ENCODE measurements at regions not wholly inside any gene's neighbourhood (a gene's known extent, or its start where the extent isn't known, plus 50 kb on each side); places are given as distances from the start of the nearest gene placed in this dataset.

DNA sequence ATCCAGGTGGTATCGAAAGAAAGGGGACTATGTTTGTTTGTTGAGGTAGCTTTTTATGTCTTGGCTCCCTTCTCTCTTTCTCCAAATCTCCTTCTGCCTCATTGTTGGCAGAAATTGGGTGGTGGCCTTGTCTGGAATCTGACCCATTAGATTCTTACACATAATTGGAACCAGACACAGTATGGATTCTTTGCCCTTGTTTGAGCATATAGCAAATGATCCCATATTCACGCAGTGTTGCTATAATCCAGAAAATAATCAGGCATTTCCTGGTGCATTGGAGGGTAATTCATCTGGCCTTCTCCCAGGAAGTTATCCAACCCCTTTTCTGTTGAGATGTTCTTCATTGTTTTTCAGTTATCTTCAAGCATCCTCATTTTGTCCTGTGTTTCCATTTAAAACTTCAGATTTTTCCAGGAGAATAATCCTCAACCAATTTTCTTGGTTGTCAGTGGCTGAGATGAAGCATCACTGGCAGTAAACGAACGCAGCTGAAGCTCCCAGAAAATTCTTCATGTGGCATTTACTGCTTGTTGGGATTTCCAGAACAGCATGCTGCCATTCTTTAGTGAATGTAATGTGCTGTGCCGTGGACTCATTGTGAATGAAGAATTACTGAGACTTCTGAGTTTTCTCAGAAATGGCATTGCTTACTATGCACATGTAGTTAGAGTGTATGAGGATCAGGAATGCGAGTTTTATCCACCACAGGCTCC, 70.5 kb upstream of the NTRK2 start:
- H3K9me3 ChIP-seq: no peaks in the 10 kb centered on the region
- no peaks in the 10 kb centered on the region for H3K36me3 ChIP-seq
- H3K4me1 ChIP-seq: no peaks in the 10 kb centered on the region
- TF ChIP-seq, protein P1, sequence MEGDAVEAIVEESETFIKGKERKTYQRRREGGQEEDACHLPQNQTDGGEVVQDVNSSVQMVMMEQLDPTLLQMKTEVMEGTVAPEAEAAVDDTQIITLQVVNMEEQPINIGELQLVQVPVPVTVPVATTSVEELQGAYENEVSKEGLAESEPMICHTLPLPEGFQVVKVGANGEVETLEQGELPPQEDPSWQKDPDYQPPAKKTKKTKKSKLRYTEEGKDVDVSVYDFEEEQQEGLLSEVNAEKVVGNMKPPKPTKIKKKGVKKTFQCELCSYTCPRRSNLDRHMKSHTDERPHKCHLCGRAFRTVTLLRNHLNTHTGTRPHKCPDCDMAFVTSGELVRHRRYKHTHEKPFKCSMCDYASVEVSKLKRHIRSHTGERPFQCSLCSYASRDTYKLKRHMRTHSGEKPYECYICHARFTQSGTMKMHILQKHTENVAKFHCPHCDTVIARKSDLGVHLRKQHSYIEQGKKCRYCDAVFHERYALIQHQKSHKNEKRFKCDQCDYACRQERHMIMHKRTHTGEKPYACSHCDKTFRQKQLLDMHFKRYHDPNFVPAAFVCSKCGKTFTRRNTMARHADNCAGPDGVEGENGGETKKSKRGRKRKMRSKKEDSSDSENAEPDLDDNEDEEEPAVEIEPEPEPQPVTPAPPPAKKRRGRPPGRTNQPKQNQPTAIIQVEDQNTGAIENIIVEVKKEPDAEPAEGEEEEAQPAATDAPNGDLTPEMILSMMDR (IDR thresholded peaks at IDR 0.05): no peak
- TF ChIP-seq POLR2A (IDR thresholded peaks at IDR 0.05): no peak
- intact Hi-C loops (cut with DNase I; ENCODE audit: low total_unique reads): no loop called here
- DNase-seq: no peak
- H3K27ac ChIP-seq: no peak overlapping the region
- no peak overlapping the region for H3K4me3 ChIP-seq
- no peaks in the 10 kb centered on the region for H3K27me3 ChIP-seq

DNA sequence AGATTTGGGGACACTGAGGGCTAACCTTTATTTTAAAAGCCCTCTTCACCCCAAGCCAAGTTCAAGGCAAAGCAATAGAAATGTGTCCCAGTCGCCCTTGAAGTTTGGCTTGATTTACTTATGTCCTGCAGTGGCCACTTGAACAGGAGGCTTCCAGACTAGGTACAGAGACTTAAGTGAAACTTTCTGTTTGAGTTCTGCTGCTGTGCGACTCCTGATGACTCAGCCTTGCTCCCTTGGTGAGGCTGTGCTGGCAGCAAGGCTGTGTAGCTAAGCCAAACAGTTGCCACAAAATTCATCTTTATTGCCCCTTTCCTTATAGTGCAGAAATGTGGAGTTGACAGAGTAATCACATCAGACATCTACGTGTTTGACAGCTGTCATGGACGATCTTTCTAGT, 68.8 kb upstream of the NTRK2 start:
- DNase-seq: no peak
- Histone ChIP-seq H3K4me1 (no peaks in the 10 kb centered on the region), H3K36me3 (no peaks in the 10 kb centered on the region), H3K4me3 (no peak overlapping the region), H3K9me3 (no peaks in the 10 kb centered on the region), H3K27me3 (no peaks in the 10 kb centered on the region), H3K27ac (no peak overlapping the region)
- intact Hi-C loops (cut with DNase I; ENCODE audit: low total_unique reads): no loop called here
- TF ChIP-seq, protein P1 (IDR thresholded peaks at IDR 0.05): no peak
- no peak for TF ChIP-seq POLR2A (IDR thresholded peaks at IDR 0.05)

DNA sequence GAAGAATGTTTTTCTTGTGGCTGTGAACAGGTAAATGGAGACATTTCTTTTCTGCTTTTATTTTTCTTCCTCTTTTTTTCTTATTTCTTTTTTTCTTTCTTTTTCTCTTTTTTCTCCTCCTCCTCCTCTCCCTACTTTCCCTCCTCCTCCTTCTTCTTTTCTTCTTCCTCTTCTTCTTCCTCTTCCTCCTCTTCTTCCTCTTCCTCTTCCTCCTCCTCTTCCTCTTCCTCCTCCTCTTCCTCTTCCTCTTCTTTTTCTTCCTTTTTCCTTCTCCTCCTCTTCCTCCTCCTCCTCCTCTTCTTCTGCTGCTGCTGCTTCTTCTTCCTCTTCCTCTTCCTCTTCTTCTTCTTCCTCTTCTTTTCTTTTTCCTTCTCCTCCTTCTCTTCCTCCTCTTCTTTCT, 65.3 kb upstream of the NTRK2 start:
- Histone ChIP-seq H3K4me1 (no peaks in the 10 kb centered on the region), H3K4me3 (no peak overlapping the region), H3K9me3 (no peaks in the 10 kb centered on the region), H3K36me3 (no peaks in the 10 kb centered on the region), H3K27me3 (no peaks in the 10 kb centered on the region), H3K27ac (no peak overlapping the region)
- intact Hi-C loops (cut with DNase I; ENCODE audit: low total_unique reads): no loop called here
- TF ChIP-seq, protein P1 (IDR thresholded peaks at IDR 0.05): no peak
- no peak for TF ChIP-seq POLR2A (IDR thresholded peaks at IDR 0.05)
- DNase-seq: no peak

DNA sequence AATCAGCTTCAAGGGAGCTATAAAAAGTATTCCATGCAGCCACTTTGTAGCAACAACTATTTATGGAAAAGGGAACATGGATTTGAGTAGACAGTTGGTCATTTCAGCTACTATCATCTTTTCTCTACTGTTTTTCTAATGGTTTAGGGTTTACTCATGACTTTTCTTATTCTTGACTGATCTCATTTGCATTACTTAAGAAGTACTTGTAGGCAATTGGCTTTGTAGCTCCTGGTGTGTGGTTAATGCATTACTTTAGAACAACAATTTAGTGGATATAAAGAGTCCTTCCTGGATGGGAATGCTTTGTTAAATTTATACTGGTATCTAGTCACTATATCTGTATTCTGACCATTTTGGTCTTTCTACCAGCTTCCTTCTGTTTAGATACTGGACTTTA, 59.8 kb upstream of the NTRK2 start:
- H3K36me3 ChIP-seq: no peaks in the 10 kb centered on the region

DNA sequence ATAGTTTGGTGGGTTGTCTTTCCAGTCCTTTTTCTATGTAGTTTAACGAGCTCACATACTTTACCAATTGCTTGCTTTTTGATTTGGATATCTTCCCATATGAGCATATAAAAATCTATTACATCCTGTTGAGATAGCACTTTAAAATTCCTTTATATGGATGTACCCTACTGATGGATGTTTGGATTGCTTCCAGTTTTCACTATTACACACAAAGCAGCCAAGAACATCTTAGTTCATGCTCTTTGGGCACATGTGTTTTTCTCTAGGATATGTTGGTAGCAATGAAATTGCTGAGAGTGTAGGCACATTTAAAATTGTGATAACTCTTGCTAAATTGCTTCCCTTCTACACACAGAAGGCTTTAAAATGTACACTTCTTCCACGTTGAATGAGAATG, 56.1 kb upstream of the NTRK2 start:
- H3K27ac ChIP-seq: no peak overlapping the region
- no peaks in the 10 kb centered on the region for H3K4me1 ChIP-seq
- H3K27me3 ChIP-seq: no peaks in the 10 kb centered on the region
- H3K9me3 ChIP-seq: no peaks in the 10 kb centered on the region
- no peaks in the 10 kb centered on the region for H3K36me3 ChIP-seq
- no peak for TF ChIP-seq POLR2A (IDR thresholded peaks at IDR 0.05)
- TF ChIP-seq, protein P1 (IDR thresholded peaks at IDR 0.05): no peak
- no peak for DNase-seq
- H3K4me3 ChIP-seq: no peak overlapping the region
- intact Hi-C loops (cut with DNase I; ENCODE audit: low total_unique reads): no loop called here

More for the DNA sequence above, 59.8 kb upstream of the NTRK2 start:
- intact Hi-C loops (cut with DNase I; ENCODE audit: low total_unique reads): no loop called here
- TF ChIP-seq POLR2A (IDR thresholded peaks at IDR 0.05): no peak
- TF ChIP-seq, protein P1 (IDR thresholded peaks at IDR 0.05): no peak
- Histone ChIP-seq H3K4me3 (no peak overlapping the region), H3K27me3 (no peaks in the 10 kb centered on the region), H3K9me3 (no peaks in the 10 kb centered on the region), H3K27ac (no peak overlapping the region), H3K4me1 (no peaks in the 10 kb centered on the region)
- no peak for DNase-seq

Data from uterus (tissue), 3 donors.